AG10803 (cell line): ENCODE measurements at regions not wholly inside any gene's neighbourhood (a gene's known extent, or its start where the extent isn't known, plus 50 kb on each side); places are given as distances from the start of the nearest gene placed in this dataset.
A peak's percentile ranks its signal among the peaks of the same experiment; 100 is the strongest.

Experiments used
- DNase-seq: peaks from one replicate; pipeline ENCODE4 v3.0.0; 2010; ENCODE audit warnings: low read depth
- H3K4me3 ChIP-seq: 2 replicates; pipeline ENCODE4 v1.5.1; 2011; ENCODE audit warnings: mild to moderate bottlenecking, low read length, control low read depth
- CTCF ChIP-seq: conservative IDR thresholded peaks from 2 replicates; pipeline ENCODE4 v1.5.1; 2011; ENCODE audit warnings: mild to moderate bottlenecking, low read length, control low read depth, inconsistent platforms

- no peak for TF ChIP-seq CTCF
- DNase-seq = peak; percentile 39
- no peak overlapping the region for H3K4me3 ChIP-seq
These were observed 371.6 kb downstream of the RPS24 start for GRCh38 chr10:78405231-78405630.

- DNase-seq = peak; percentile 19
- no peak overlapping the region for H3K4me3 ChIP-seq
- no peak for TF ChIP-seq CTCF
These were observed 372.1 kb downstream of the RPS24 start for GRCh38 chr10:78405736-78406135.

DNA sequence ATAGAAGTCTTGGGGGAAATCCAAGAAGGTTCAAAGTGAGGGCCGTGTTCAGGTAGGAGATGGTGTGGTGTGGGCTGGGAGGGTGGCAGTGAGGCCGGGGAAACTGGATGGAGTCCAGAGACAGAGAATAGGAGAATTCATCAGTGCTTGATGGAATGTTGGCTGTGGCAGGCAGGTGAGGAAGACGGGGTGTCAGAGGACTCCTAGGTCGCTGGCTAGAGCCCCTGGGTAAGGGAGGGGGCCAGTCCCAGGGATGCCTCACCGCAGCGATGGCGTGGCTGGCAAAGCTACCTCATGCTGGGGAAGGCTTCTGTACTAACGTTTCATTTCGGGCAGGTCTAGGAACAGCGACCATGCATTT is 373.0 kb downstream of the RPS24 start:
- no peak for TF ChIP-seq CTCF
- no peak overlapping the region for H3K4me3 ChIP-seq
- no peak for DNase-seq

- peak; percentile 69 for DNase-seq
- no peak overlapping the region for H3K4me3 ChIP-seq
- no peak for TF ChIP-seq CTCF
These were observed 373.5 kb downstream of the RPS24 start for GRCh38 chr10:78407009-78407711.

DNA sequence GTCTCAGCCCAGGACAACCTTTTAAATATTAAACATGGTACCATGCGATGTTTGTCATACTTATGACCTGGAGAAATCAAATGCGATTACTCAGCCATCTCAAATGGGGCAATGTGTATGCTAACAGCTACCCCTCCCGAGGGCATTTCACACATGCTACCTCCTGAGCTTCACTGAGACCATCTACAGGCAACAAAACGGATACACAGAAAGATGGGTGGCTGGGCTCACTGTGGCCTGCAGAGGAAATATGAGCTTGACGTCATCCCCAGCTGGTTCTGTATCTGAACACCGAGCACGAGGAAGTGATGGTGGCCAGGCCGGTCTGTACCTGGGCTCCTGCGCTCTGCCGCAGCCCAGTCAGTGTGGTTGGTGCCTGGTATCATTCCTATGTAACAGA is 374.3 kb downstream of the RPS24 start:
- H3K4me3 ChIP-seq = no peak overlapping the region
- no peak for DNase-seq
- no peak for TF ChIP-seq CTCF

GRCh38 chr10:78408671-78409472 is 375.2 kb downstream of the RPS24 start:
- DNase-seq = peak; percentile 44
- no peak for TF ChIP-seq CTCF

More at GRCh38 chr10:78408671-78409472, 375.2 kb downstream of the RPS24 start:
- no peak overlapping the region for H3K4me3 ChIP-seq
